ENCODE measurements at regions not wholly inside any gene's neighbourhood (a gene's known extent, or its start where the extent isn't known, plus 50 kb on each side); places are given as distances from the start of the nearest gene placed in this dataset.

- FAIRE-seq (no peak), DNase-seq (ENCODE audit: low read depth) (no peak)
- Mint-ChIP-seq H3K27me3 (ENCODE audit: low read depth, unreplicated experiment) (peaks cover 3% of the 10 kb centered on the region), H3K36me3 (ENCODE audit: low read depth, unreplicated experiment) (no peaks in the 10 kb centered on the region), H3K4me1 (ENCODE audit: low read depth, unreplicated experiment) (peaks cover 3% of the 10 kb centered on the region), H3K4me3 (ENCODE audit: unreplicated experiment) (no peak overlapping the region), H3K9me3 (ENCODE audit: unreplicated experiment) (peaks cover 4% of the 10 kb centered on the region), H3K27ac (ENCODE audit: unreplicated experiment) (no peak overlapping the region)
- no peaks in the 10 kb centered on the region for H3K36me3 ChIP-seq (ENCODE audit: insufficient read depth, low read length)
- no peaks in the 10 kb centered on the region for H3K27me3 ChIP-seq (ENCODE audit: insufficient read depth, low read length)
- no peaks in the 10 kb centered on the region for H4K20me1 ChIP-seq (ENCODE audit: insufficient read depth, low read length)
- no peak overlapping the region for H3K4me2 ChIP-seq (ENCODE audit: low read length)
- no peak overlapping the region for H3K27ac ChIP-seq (ENCODE audit: low read depth, low read length)
- H3K4me3 ChIP-seq (ENCODE audit: insufficient read depth, low read depth, low read length) = no peak overlapping the region
- no peaks in the 10 kb centered on the region for H3K79me2 ChIP-seq (ENCODE audit: insufficient read depth, low read length)
- no peak overlapping the region for H3K9ac ChIP-seq (ENCODE audit: low read length)
- H3K9me3 ChIP-seq (ENCODE audit: insufficient read depth, low read depth, low read length) = no peaks in the 10 kb centered on the region
- TF ChIP-seq EZH2 (IDR thresholded peaks at IDR 0.05; ENCODE audit: insufficient read depth, low read length) (no peak), CTCF (IDR thresholded peaks at IDR 0.05; ENCODE audit: insufficient read depth, low read depth, low read length) (no peak)
- H2AFZ ChIP-seq (ENCODE audit: low read depth, low read length) = no peak overlapping the region
- H3K4me1 ChIP-seq (ENCODE audit: insufficient read depth, low read length) = no peaks in the 10 kb centered on the region
Measured at GRCh38 chr6:88547768-88548167, 381.6 kb upstream of the CNR1 start.

- no peak overlapping the region for H3K27ac ChIP-seq (ENCODE audit: low read depth, low read length)
- H3K4me1 ChIP-seq (ENCODE audit: insufficient read depth, low read length) = no peaks in the 10 kb centered on the region
- no peak overlapping the region for H3K27ac Mint-ChIP-seq (ENCODE audit: unreplicated experiment)
- H3K9me3 ChIP-seq (ENCODE audit: insufficient read depth, low read depth, low read length) = no peaks in the 10 kb centered on the region
- H3K36me3 Mint-ChIP-seq (ENCODE audit: low read depth, unreplicated experiment) = no peaks in the 10 kb centered on the region
- H3K9ac ChIP-seq (ENCODE audit: low read length) = no peak overlapping the region
- FAIRE-seq (no peak), DNase-seq (ENCODE audit: low read depth) (no peak)
- no peaks in the 10 kb centered on the region for H3K36me3 ChIP-seq (ENCODE audit: insufficient read depth, low read length)
- no peaks in the 10 kb centered on the region for H3K27me3 ChIP-seq (ENCODE audit: insufficient read depth, low read length)
- H2AFZ ChIP-seq (ENCODE audit: low read depth, low read length) = no peak overlapping the region
- peaks cover 3% of the 10 kb centered on the region for H3K4me1 Mint-ChIP-seq (ENCODE audit: low read depth, unreplicated experiment)
- H3K4me3 Mint-ChIP-seq (ENCODE audit: unreplicated experiment) = no peak overlapping the region
- peaks cover 4% of the 10 kb centered on the region for H3K9me3 Mint-ChIP-seq (ENCODE audit: unreplicated experiment)
- no peaks in the 10 kb centered on the region for H4K20me1 ChIP-seq (ENCODE audit: insufficient read depth, low read length)
- H3K4me2 ChIP-seq (ENCODE audit: low read length) = no peak overlapping the region
- no peaks in the 10 kb centered on the region for H3K79me2 ChIP-seq (ENCODE audit: insufficient read depth, low read length)
- H3K27me3 Mint-ChIP-seq (ENCODE audit: low read depth, unreplicated experiment) = peaks cover 3% of the 10 kb centered on the region
- H3K4me3 ChIP-seq (ENCODE audit: insufficient read depth, low read depth, low read length) = no peak overlapping the region
- TF ChIP-seq EZH2 (IDR thresholded peaks at IDR 0.05; ENCODE audit: insufficient read depth, low read length) (no peak), CTCF (IDR thresholded peaks at IDR 0.05; ENCODE audit: insufficient read depth, low read depth, low read length) (no peak)
Measured at GRCh38 chr6:88545991-88546390, 379.8 kb upstream of the CNR1 start.

- H3K9me3 ChIP-seq (ENCODE audit: insufficient read depth, low read depth, low read length) = no peaks in the 10 kb centered on the region
- Mint-ChIP-seq H3K4me1 (ENCODE audit: low read depth, unreplicated experiment) (peaks cover 3% of the 10 kb centered on the region), H3K27me3 (ENCODE audit: low read depth, unreplicated experiment) (peaks cover 3% of the 10 kb centered on the region), H3K9me3 (ENCODE audit: unreplicated experiment) (peaks cover 4% of the 10 kb centered on the region), H3K27ac (ENCODE audit: unreplicated experiment) (no peak overlapping the region), H3K4me3 (ENCODE audit: unreplicated experiment) (no peak overlapping the region), H3K36me3 (ENCODE audit: low read depth, unreplicated experiment) (no peaks in the 10 kb centered on the region)
- H3K79me2 ChIP-seq (ENCODE audit: insufficient read depth, low read length) = no peaks in the 10 kb centered on the region
- H3K27me3 ChIP-seq (ENCODE audit: insufficient read depth, low read length) = no peaks in the 10 kb centered on the region
- H2AFZ ChIP-seq (ENCODE audit: low read depth, low read length) = no peak overlapping the region
- H3K4me3 ChIP-seq (ENCODE audit: insufficient read depth, low read depth, low read length) = no peak overlapping the region
- no peak overlapping the region for H3K9ac ChIP-seq (ENCODE audit: low read length)
- no peaks in the 10 kb centered on the region for H3K36me3 ChIP-seq (ENCODE audit: insufficient read depth, low read length)
- H3K4me2 ChIP-seq (ENCODE audit: low read length) = no peak overlapping the region
- FAIRE-seq (no peak), DNase-seq (ENCODE audit: low read depth) (no peak)
- H4K20me1 ChIP-seq (ENCODE audit: insufficient read depth, low read length) = no peaks in the 10 kb centered on the region
- no peak for TF ChIP-seq CTCF (IDR thresholded peaks at IDR 0.05; ENCODE audit: insufficient read depth, low read depth, low read length)
- TF ChIP-seq EZH2 (IDR thresholded peaks at IDR 0.05; ENCODE audit: insufficient read depth, low read length) = no peak
- H3K4me1 ChIP-seq (ENCODE audit: insufficient read depth, low read length) = no peaks in the 10 kb centered on the region
- H3K27ac ChIP-seq (ENCODE audit: low read depth, low read length) = no peak overlapping the region
Measured at GRCh38 chr6:88544986-88545612, 379.0 kb upstream of the CNR1 start.

Data from astrocyte (in vitro differentiated cells and primary cell).